ENCODE measurements at regions not wholly inside any gene's neighbourhood (a gene's known extent, or its start where the extent isn't known, plus 50 kb on each side); places are given as distances from the start of the nearest gene placed in this dataset.

DNA sequence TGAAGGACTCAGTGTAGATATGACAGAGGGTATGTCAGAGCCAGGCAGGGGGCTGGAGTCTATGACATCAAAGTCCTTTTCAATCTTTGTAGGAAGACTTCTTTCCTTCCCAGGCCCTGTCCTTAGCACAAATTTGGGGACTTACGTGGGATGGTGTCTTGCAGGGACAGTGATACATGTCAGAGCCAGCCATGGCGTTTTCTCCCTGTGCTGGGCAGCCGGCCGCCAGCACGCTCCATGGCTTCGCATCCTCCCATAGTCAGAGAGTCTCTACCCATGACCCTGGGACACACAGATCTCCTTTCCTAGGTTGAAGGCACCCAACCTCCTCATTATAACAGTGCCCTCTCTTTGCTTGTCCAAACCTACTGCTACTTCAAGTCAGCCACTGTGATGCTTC, 156.9 kb upstream of the MYCN start:
- DNase-seq (ENCODE audit: low spot score) (no peak), ATAC-seq (no peak)
- H3K27me3 ChIP-seq (ENCODE audit: insufficient read depth), result no peaks in the 10 kb centered on the region
- H3K9me2 ChIP-seq (ENCODE audit: insufficient read depth), result 0 out of 2 replicates have a peak, but pooled peaks cover 5% of the 10 kb centered on the region
- no peaks in the 10 kb centered on the region for H3K36me3 ChIP-seq (ENCODE audit: insufficient read depth)
- H3F3A ChIP-seq (replicated peaks; ENCODE audit: low read depth), result no peaks in the 10 kb centered on the region
- H4K20me1 ChIP-seq (replicated peaks; ENCODE audit: insufficient read depth), result no peaks in the 10 kb centered on the region
- no peak overlapping the region for H3K4me3 ChIP-seq
- Mint-ChIP-seq H3K9me3 (no peaks in the 10 kb centered on the region), H3K36me3 (ENCODE audit: low read depth) (no peaks in the 10 kb centered on the region), H3K4me3 (no peak overlapping the region), H3K27me3 (ENCODE audit: insufficient read depth, low read depth, poor library complexity) (peaks cover 5% of the 10 kb centered on the region), H3K27ac (no peak overlapping the region), H3K4me1 (no peaks in the 10 kb centered on the region; the same call in 2 of the 3 replicates)
- no peaks in the 10 kb centered on the region for H3K4me1 ChIP-seq (ENCODE audit: insufficient read depth)
- H3K79me2 ChIP-seq (replicated peaks; ENCODE audit: insufficient read depth), result no peaks in the 10 kb centered on the region
- TF ChIP-seq EZH2 (IDR thresholded peaks at IDR 0.05; ENCODE audit: low read depth, unreplicated experiment) (no peak), ZNF114 (CRISPR knock-in tag; IDR thresholded peaks at IDR 0.05) (no peak), POLR2AphosphoS5 (IDR thresholded peaks at IDR 0.05; ENCODE audit: low read depth) (no peak)
- TF ChIP-seq, protein P1, sequence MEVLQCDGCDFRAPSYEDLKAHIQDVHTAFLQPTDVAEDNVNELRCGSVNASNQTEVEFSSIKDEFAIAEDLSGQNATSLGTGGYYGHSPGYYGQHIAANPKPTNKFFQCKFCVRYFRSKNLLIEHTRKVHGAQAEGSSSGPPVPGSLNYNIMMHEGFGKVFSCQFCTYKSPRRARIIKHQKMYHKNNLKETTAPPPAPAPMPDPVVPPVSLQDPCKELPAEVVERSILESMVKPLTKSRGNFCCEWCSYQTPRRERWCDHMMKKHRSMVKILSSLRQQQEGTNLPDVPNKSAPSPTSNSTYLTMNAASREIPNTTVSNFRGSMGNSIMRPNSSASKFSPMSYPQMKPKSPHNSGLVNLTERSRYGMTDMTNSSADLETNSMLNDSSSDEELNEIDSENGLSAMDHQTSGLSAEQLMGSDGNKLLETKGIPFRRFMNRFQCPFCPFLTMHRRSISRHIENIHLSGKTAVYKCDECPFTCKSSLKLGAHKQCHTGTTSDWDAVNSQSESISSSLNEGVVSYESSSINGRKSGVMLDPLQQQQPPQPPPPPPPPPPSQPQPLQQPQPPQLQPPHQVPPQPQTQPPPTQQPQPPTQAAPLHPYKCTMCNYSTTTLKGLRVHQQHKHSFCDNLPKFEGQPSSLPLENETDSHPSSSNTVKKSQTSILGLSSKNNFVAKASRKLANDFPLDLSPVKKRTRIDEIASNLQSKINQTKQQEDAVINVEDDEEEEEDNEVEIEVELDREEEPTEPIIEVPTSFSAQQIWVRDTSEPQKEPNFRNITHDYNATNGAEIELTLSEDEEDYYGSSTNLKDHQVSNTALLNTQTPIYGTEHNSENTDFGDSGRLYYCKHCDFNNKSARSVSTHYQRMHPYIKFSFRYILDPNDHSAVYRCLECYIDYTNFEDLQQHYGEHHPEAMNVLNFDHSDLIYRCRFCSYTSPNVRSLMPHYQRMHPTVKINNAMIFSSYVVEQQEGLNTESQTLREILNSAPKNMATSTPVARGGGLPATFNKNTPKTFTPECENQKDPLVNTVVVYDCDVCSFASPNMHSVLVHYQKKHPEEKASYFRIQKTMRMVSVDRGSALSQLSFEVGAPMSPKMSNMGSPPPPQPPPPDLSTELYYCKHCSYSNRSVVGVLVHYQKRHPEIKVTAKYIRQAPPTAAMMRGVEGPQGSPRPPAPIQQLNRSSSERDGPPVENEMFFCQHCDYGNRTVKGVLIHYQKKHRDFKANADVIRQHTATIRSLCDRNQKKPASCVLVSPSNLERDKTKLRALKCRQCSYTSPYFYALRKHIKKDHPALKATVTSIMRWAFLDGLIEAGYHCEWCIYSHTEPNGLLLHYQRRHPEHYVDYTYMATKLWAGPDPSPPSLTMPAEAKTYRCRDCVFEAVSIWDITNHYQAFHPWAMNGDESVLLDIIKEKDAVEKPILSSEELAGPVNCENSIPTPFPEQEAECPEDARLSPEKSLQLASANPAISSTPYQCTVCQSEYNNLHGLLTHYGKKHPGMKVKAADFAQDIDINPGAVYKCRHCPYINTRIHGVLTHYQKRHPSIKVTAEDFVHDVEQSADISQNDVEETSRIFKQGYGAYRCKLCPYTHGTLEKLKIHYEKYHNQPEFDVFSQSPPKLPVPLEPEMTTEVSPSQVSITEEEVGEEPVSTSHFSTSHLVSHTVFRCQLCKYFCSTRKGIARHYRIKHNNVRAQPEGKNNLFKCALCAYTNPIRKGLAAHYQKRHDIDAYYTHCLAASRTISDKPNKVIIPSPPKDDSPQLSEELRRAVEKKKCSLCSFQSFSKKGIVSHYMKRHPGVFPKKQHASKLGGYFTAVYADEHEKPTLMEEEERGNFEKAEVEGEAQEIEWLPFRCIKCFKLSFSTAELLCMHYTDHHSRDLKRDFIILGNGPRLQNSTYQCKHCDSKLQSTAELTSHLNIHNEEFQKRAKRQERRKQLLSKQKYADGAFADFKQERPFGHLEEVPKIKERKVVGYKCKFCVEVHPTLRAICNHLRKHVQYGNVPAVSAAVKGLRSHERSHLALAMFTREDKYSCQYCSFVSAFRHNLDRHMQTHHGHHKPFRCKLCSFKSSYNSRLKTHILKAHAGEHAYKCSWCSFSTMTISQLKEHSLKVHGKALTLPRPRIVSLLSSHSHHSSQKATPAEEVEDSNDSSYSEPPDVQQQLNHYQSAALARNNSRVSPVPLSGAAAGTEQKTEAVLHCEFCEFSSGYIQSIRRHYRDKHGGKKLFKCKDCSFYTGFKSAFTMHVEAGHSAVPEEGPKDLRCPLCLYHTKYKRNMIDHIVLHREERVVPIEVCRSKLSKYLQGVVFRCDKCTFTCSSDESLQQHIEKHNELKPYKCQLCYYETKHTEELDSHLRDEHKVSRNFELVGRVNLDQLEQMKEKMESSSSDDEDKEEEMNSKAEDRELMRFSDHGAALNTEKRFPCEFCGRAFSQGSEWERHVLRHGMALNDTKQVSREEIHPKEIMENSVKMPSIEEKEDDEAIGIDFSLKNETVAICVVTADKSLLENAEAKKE (CRISPR knock-in tag; IDR thresholded peaks at IDR 0.05), result no peak
- H3K4me2 ChIP-seq, result no peak overlapping the region
- H2AFZ ChIP-seq, result no peak overlapping the region
- H3K27ac ChIP-seq (ENCODE audit: low read depth), result no peak overlapping the region

DNA sequence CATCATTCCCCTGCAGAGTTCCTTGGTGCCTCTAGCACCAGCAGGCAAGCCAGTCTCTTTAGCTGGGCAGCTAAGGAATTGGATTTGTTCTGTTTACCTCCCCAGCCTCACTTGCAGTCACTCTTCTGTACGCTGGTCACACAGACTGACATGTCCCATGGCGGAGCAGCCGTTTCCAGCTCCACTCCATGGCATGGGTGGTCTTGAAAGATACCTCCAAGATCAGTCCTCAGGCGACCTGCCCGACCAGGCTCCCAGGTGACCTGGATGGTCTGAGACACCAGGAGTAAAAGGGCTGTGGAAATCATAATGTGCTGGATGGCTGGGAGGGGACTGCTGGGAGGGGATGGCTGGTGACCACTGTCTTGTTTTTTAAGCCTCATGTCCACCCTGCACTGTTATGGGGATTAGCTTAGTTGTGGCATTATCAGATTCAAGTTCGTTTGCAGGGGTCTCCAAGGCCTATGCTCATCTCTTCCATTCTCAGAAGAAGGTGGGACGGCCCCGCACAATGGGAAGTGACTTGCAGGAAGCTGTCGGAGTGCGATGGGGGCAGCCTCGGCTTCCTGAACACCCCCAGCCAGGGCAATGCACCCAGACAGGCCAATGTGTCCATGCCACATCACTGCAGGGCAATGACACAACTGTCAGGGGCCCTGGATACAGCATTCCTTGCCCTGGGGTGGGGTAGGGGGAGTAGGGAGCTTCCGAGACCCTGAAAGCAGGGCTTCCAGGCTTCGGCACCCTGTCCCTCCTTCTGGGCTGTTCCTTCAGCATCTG, 156.1 kb upstream of the MYCN start:
- no peak for ATAC-seq
- Histone ChIP-seq H3K36me3 (ENCODE audit: insufficient read depth) (no peaks in the 10 kb centered on the region), H2AFZ (no peak overlapping the region), H3K9me2 (ENCODE audit: insufficient read depth) (0 out of 2 replicates have a peak, but pooled peaks cover 5% of the 10 kb centered on the region), H3F3A (replicated peaks; ENCODE audit: low read depth) (no peaks in the 10 kb centered on the region), H3K27ac (ENCODE audit: low read depth) (no peak overlapping the region), H4K20me1 (replicated peaks; ENCODE audit: insufficient read depth) (no peaks in the 10 kb centered on the region), H3K27me3 (ENCODE audit: insufficient read depth) (no peaks in the 10 kb centered on the region), H3K4me3 (no peak overlapping the region), H3K4me2 (no peak overlapping the region), H3K79me2 (replicated peaks; ENCODE audit: insufficient read depth) (no peaks in the 10 kb centered on the region), H3K4me1 (ENCODE audit: insufficient read depth) (no peaks in the 10 kb centered on the region)
- Mint-ChIP-seq H3K4me1 (no peaks in the 10 kb centered on the region; the same call in 2 of the 3 replicates), H3K36me3 (ENCODE audit: low read depth) (no peaks in the 10 kb centered on the region), H3K4me3 (no peak overlapping the region), H3K27me3 (ENCODE audit: insufficient read depth, low read depth, poor library complexity) (peaks cover 5% of the 10 kb centered on the region), H3K27ac (no peak overlapping the region), H3K9me3 (no peaks in the 10 kb centered on the region; the same call in 2 of the 3 replicates)
- no peak for DNase-seq (ENCODE audit: low spot score)
- TF ChIP-seq POLR2AphosphoS5 (IDR thresholded peaks at IDR 0.05; ENCODE audit: low read depth), result no peak

Measured in GM23338 (cell line).